ENCODE measurements at regions not wholly inside any gene's neighbourhood (a gene's known extent, or its start where the extent isn't known, plus 50 kb on each side); places are given as distances from the start of the nearest gene placed in this dataset.

GRCh38 chr5:164359260-164360255, 854.1 kb downstream of the MAT2B start:
- Mint-ChIP-seq H3K36me3 (ENCODE audit: low read depth) (no peaks in the 10 kb centered on the region), H3K4me1 (ENCODE audit: low read depth) (no peaks in the 10 kb centered on the region), H3K4me3 (no peak overlapping the region), H3K27ac (no peak overlapping the region), H3K9me3 (ENCODE audit: insufficient read depth) (peaks cover 5% of the 10 kb centered on the region), H3K27me3 (ENCODE audit: low read depth) (no peaks in the 10 kb centered on the region)
- ChIA-PET POLR2A (no interaction called here), CTCF (no interaction called here)
- DNase-seq (no peak), ATAC-seq (no peak)

GRCh38 chr5:164360589-164360988, 855.2 kb downstream of the MAT2B start:
- Mint-ChIP-seq H3K4me3 (no peak overlapping the region), H3K27ac (no peak overlapping the region), H3K9me3 (ENCODE audit: insufficient read depth) (peaks cover 5% of the 10 kb centered on the region), H3K27me3 (ENCODE audit: low read depth) (no peaks in the 10 kb centered on the region), H3K36me3 (ENCODE audit: low read depth) (no peaks in the 10 kb centered on the region), H3K4me1 (ENCODE audit: low read depth) (no peaks in the 10 kb centered on the region)
- ATAC-seq: no peak
- POLR2A ChIA-PET: no interaction called here
- DNase-seq: no peak
- CTCF ChIA-PET: no interaction called here

GRCh38 chr5:164361986-164362385, 856.6 kb downstream of the MAT2B start:
- ChIA-PET POLR2A (no interaction called here), CTCF (no interaction called here)
- no peaks in the 10 kb centered on the region for H3K36me3 Mint-ChIP-seq (ENCODE audit: low read depth)
- DNase-seq (no peak), ATAC-seq (no peak)
- H3K4me1 Mint-ChIP-seq (ENCODE audit: low read depth): no peaks in the 10 kb centered on the region
- H3K4me3 Mint-ChIP-seq: no peak overlapping the region
- H3K9me3 Mint-ChIP-seq (ENCODE audit: insufficient read depth): peaks cover 9% of the 10 kb centered on the region
- no peaks in the 10 kb centered on the region for H3K27me3 Mint-ChIP-seq (ENCODE audit: low read depth)
- H3K27ac Mint-ChIP-seq: no peak overlapping the region

- Mint-ChIP-seq H3K27ac (no peak overlapping the region), H3K4me3 (no peak overlapping the region), H3K4me1 (ENCODE audit: low read depth) (no peaks in the 10 kb centered on the region), H3K36me3 (ENCODE audit: low read depth) (no peaks in the 10 kb centered on the region), H3K9me3 (ENCODE audit: insufficient read depth) (peaks cover 4% of the 10 kb centered on the region), H3K27me3 (ENCODE audit: low read depth) (no peaks in the 10 kb centered on the region)
- CTCF ChIA-PET: no interaction called here
- ATAC-seq (no peak), DNase-seq (no peak)
- POLR2A ChIA-PET: no interaction called here
These were observed 857.4 kb downstream of the MAT2B start for GRCh38 chr5:164362835-164363234.

GRCh38 chr5:164364237-164365208, 859.1 kb downstream of the MAT2B start:
- Mint-ChIP-seq H3K9me3 (ENCODE audit: insufficient read depth) (peaks cover 4% of the 10 kb centered on the region), H3K27me3 (ENCODE audit: low read depth) (no peaks in the 10 kb centered on the region), H3K27ac (no peak overlapping the region), H3K4me1 (ENCODE audit: low read depth) (no peaks in the 10 kb centered on the region), H3K4me3 (no peak overlapping the region), H3K36me3 (ENCODE audit: low read depth) (no peaks in the 10 kb centered on the region)
- ChIA-PET CTCF (no interaction called here), POLR2A (no interaction called here)
- ATAC-seq: no peak
- DNase-seq: no peak

- POLR2A ChIA-PET: interaction anchor here (0.5 kb wide), 1 partner anchor 71 kb away, joined by 3 read pairs; no protein-coding TSS in a partner anchor
- Mint-ChIP-seq H3K4me3 (no peak overlapping the region), H3K36me3 (ENCODE audit: low read depth) (no peaks in the 10 kb centered on the region), H3K27ac (no peak overlapping the region), H3K4me1 (ENCODE audit: low read depth) (no peaks in the 10 kb centered on the region), H3K9me3 (ENCODE audit: insufficient read depth) (peaks cover 4% of the 10 kb centered on the region), H3K27me3 (ENCODE audit: low read depth) (no peaks in the 10 kb centered on the region)
- no peak for DNase-seq
- no peak for ATAC-seq
- CTCF ChIA-PET: no interaction called here
These were observed 865.4 kb downstream of the MAT2B start for GRCh38 chr5:164370841-164371240.

GRCh38 chr5:164372892-164373291, 867.5 kb downstream of the MAT2B start:
- no peak overlapping the region for H3K27ac Mint-ChIP-seq

GRCh38 chr5:164373876-164374275, 868.5 kb downstream of the MAT2B start:
- ChIA-PET CTCF (no interaction called here), POLR2A (no interaction called here)
- no peak overlapping the region for H3K4me3 Mint-ChIP-seq
- no peak for ATAC-seq
- no peaks in the 10 kb centered on the region for H3K27me3 Mint-ChIP-seq (ENCODE audit: low read depth)
- H3K4me1 Mint-ChIP-seq (ENCODE audit: low read depth): no peaks in the 10 kb centered on the region
- no peak for DNase-seq
- no peak overlapping the region for H3K27ac Mint-ChIP-seq
- H3K36me3 Mint-ChIP-seq (ENCODE audit: low read depth): no peaks in the 10 kb centered on the region
- no peaks in the 10 kb centered on the region for H3K9me3 Mint-ChIP-seq (ENCODE audit: insufficient read depth)

More at GRCh38 chr5:164372892-164373291, 867.5 kb downstream of the MAT2B start:
- no peaks in the 10 kb centered on the region for H3K27me3 Mint-ChIP-seq (ENCODE audit: low read depth)
- no peak for ATAC-seq
- H3K4me1 Mint-ChIP-seq (ENCODE audit: low read depth): no peaks in the 10 kb centered on the region
- H3K9me3 Mint-ChIP-seq (ENCODE audit: insufficient read depth): no peaks in the 10 kb centered on the region
- POLR2A ChIA-PET: no interaction called here
- no peaks in the 10 kb centered on the region for H3K36me3 Mint-ChIP-seq (ENCODE audit: low read depth)
- no peak overlapping the region for H3K4me3 Mint-ChIP-seq
- no peak for DNase-seq
- CTCF ChIA-PET: no interaction called here

GRCh38 chr5:164375051-164375450, 869.6 kb downstream of the MAT2B start:
- Mint-ChIP-seq H3K27ac (no peak overlapping the region), H3K4me3 (no peak overlapping the region), H3K36me3 (ENCODE audit: low read depth) (no peaks in the 10 kb centered on the region), H3K9me3 (ENCODE audit: insufficient read depth) (peaks cover 5% of the 10 kb centered on the region), H3K4me1 (ENCODE audit: low read depth) (no peaks in the 10 kb centered on the region), H3K27me3 (ENCODE audit: low read depth) (no peaks in the 10 kb centered on the region)
- CTCF ChIA-PET: no interaction called here
- ATAC-seq (no peak), DNase-seq (no peak)
- POLR2A ChIA-PET: no interaction called here

GRCh38 chr5:164376843-164377242, 871.4 kb downstream of the MAT2B start:
- Mint-ChIP-seq H3K4me3 (no peak overlapping the region), H3K4me1 (ENCODE audit: low read depth) (no peaks in the 10 kb centered on the region), H3K36me3 (ENCODE audit: low read depth) (no peaks in the 10 kb centered on the region), H3K27me3 (ENCODE audit: low read depth) (no peaks in the 10 kb centered on the region), H3K27ac (no peak overlapping the region), H3K9me3 (ENCODE audit: insufficient read depth) (peaks cover 10% of the 10 kb centered on the region)
- ChIA-PET CTCF (no interaction called here), POLR2A (no interaction called here)
- no peak for ATAC-seq
- no peak for DNase-seq

GRCh38 chr5:164377746-164378145, 872.3 kb downstream of the MAT2B start:
- no peak overlapping the region for H3K27ac Mint-ChIP-seq

GRCh38 chr5:164383662-164384061, 878.2 kb downstream of the MAT2B start:
- ChIA-PET CTCF (no interaction called here), POLR2A (no interaction called here)
- H3K27me3 Mint-ChIP-seq (ENCODE audit: low read depth): no peaks in the 10 kb centered on the region
- ATAC-seq (no peak), DNase-seq (no peak)
- H3K4me3 Mint-ChIP-seq: no peak overlapping the region
- no peaks in the 10 kb centered on the region for H3K36me3 Mint-ChIP-seq (ENCODE audit: low read depth)
- H3K4me1 Mint-ChIP-seq (ENCODE audit: low read depth): no peaks in the 10 kb centered on the region
- H3K27ac Mint-ChIP-seq: no peak overlapping the region
- H3K9me3 Mint-ChIP-seq (ENCODE audit: insufficient read depth): peaks cover 22% of the 10 kb centered on the region

More at GRCh38 chr5:164377746-164378145, 872.3 kb downstream of the MAT2B start:
- Mint-ChIP-seq H3K36me3 (ENCODE audit: low read depth) (no peaks in the 10 kb centered on the region), H3K4me3 (no peak overlapping the region), H3K9me3 (ENCODE audit: insufficient read depth) (peaks cover 12% of the 10 kb centered on the region), H3K4me1 (ENCODE audit: low read depth) (no peaks in the 10 kb centered on the region), H3K27me3 (ENCODE audit: low read depth) (no peaks in the 10 kb centered on the region)
- ATAC-seq: no peak
- CTCF ChIA-PET: no interaction called here
- no peak for DNase-seq
- POLR2A ChIA-PET: no interaction called here

All from activated CD8-positive, alpha-beta T cell treated with anti-CD3 and anti-CD28 coated beads, Interleukin-2, amount 10 ng/mL, durations not matched to agents 7 days and 5 days (primary cell).